ENCODE measurements at regions not wholly inside any gene's neighbourhood (a gene's known extent, or its start where the extent isn't known, plus 50 kb on each side); places are given as distances from the start of the nearest gene placed in this dataset.
"Not testable (repeated sequence)": the region's sequence is repeated elsewhere in the genome, so short reads cannot be mapped to it uniquely, and the experiment has no call there.

DNA sequence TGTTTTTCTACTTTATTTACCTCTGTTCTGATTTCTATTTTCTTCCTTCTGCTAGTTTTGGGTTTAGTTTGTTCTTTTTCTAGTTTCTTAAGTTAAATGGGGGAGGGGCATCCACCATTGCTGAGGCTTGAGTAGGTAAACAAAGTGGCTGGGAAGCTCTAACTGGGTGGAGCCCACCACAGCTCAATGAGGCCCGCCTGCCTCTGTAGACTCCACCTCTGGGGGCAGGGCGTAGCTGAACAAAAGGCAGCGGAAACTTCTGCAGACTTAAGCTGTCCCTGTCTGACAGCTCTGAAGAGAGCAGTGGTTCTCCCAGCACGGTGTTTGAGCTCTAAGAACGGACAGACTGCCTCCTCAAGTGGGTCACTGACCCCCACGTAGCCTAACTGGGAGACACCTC, 316.7 kb downstream of the RPLP1 start:
- DNase-seq: not testable (repeated sequence)

DNA sequence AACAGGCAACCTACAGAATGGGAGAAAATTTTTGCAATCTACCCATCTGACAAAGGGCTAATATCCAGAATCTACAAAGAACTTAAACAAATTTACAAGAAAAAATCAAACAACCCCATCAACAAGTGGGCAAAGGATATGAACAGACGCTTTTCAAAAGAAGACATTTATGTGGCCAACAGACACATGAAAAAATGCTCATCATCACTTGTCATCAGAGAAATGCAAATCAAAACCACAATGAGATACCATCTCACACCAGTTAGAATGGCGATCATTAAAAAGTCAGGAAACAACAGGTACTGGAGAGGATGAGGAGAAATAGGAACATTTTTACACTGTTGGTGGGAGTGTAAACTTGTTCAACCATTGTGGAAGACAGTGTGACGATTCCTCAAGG, 321.6 kb downstream of the RPLP1 start:
- not testable (repeated sequence) for DNase-seq

- not testable (repeated sequence) for DNase-seq
These were observed 322.1 kb downstream of the RPLP1 start for GRCh38 chr15:69774711-69775110.

- no peak for DNase-seq
These were observed 320.4 kb downstream of the TLE3 start for GRCh38 chr15:69777356-69777755.

GRCh38 chr15:69780374-69780773, 317.3 kb downstream of the TLE3 start:
- DNase-seq: no peak

DNA sequence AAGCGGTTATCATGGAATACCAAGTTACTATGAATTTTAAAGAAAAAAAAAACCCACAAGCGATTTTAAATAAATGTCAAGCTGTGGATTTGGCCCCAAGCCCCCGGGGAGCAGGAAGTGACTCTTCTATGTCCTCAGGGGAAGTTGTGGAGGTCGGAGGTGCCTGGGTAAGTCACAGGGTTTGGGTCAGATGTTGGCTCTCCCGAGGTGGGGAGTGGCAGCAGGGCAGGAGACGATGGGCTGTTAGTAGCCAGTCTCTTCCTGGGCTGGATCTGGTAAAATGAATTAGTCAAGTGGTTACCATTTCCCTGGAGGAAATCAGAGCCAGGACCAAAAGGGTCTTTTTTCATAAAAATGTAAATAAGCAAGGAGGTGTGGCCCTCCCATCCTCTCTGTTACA, 316.7 kb downstream of the TLE3 start:
- DNase-seq: no peak

DNA sequence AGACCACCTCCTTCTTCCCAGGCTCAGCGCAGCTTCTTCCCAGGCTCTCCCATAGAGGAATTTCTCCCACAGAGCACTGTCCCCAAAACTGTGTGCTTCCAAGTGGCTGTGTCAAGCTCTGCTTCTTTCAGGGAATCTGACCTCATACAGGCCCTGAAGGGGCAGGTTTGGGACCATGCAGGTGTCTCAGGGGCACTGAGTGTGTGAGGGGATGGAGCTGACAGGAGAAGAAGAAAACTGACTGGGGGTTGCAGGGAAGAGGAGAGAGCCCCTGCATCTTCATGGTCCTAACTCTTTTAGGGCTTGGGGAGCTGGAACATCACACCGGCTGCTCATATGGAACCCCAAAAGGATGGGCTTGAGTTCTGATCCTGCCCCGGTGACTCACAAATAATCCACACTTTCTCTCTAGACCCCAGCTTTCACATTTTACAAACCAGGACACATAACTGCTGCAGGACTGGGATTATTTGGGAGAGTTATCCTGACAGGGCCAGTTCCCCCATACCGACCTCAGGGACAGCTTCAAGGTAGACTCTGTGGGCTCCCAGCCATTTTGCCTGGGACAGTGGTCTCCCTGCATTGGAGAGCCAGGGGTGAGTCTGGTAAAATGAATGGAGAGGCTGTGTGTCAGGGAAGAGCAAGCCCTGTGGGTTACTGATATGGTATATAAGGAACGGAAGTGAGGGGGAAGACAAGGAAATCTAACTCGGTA, 316.1 kb downstream of the TLE3 start:
- no peak for DNase-seq

- no peak for DNase-seq
These were observed 315.5 kb downstream of the TLE3 start for GRCh38 chr15:69782139-69782658.

- no peak for DNase-seq
These were observed 314.9 kb downstream of the TLE3 start for GRCh38 chr15:69782809-69783208.

DNA sequence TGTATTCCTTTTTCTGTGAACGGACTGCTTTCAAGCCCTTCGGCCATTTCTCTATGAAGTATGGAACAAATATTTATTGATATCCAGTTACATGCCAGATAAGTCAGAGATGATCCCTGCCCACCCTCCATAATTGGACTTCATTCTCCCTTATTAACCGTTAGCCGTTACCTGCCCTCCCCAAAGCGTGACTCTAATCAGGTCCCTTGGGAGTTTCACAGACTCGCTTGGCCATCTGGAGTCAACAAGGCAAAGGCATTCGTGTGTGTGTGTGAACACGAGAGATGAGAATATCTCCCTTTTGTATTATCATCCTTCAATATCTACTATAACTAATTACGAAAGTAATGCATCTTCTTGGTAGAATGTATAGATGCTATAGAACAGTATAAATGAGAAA, 314.5 kb downstream of the TLE3 start:
- no peak for DNase-seq

DNA sequence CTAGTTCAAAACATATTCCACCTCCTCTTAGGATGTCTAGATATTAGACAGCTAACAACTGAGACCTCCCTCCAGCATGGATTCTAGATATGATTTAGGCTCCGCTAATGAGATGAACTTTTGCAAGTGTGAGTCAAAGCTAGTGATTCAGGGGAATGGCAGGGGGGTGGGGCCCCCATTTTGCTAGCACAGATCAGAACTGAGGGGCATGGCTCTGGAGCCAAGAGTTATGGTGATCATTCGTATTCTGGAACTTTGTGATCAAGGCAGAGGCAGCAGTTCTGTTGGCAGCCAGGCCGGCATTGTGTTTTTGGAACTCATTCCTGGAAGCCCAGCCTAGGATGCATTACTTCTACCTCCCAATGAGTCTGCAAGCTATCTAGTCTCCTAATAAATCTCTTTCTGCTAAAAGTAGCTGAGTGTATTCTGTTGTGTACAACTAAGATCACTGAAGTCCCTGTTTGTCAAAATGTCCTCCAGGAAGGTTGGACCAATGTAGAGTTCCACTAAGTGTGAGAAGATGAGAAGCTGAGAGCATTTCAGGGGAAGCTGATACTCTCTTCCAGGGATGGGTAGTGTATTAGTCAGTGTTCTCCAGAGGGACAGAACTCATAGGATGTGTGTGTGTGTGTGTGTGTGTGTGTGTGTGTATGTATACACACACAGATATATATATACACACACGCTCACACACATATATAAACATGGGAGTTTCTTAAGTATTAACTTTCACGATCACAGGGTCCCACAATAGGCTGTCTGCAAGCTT, 312.7 kb downstream of the TLE3 start:
- DNase-seq: no peak

GRCh38 chr15:69786136-69786701, 311.5 kb downstream of the TLE3 start:
- no peak for DNase-seq

- DNase-seq: no peak
These were observed 309.9 kb downstream of the TLE3 start for GRCh38 chr15:69787791-69788190.

DNA sequence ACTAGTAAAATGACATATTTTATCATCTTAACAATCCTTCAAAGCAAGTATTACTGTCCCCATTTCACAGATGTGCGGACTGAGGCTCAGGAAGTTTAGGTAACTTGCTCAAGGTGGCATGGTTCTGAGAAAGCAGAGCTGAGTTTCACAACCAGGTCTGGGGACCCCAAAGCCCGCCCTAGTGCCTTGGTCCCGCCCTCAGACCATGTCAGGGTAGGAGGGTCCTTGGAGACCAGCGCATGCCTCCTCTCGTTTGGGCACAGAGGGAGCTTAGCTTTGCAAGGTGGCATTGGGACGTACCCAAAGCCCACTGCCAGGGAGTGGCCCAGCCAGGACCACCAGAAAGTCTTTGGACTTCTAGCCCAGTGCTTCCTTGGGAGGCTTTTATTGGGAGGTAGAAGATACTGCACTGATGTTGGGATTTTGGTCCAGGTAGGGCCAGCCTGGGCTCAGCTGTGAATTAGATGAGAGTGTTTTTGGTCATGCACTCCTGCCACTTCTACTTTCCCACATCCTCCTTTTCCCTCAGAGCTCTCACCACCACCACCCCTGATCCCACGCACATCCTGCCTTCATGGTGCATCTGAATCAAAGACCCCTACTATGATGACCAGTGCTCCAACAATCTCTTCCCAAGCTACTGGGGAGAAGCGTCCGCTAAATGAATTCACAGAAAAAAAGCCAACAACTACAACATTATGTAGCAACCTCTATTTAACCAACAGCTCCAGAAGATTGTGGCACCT, 307.9 kb downstream of the TLE3 start:
- no peak for DNase-seq

DNA sequence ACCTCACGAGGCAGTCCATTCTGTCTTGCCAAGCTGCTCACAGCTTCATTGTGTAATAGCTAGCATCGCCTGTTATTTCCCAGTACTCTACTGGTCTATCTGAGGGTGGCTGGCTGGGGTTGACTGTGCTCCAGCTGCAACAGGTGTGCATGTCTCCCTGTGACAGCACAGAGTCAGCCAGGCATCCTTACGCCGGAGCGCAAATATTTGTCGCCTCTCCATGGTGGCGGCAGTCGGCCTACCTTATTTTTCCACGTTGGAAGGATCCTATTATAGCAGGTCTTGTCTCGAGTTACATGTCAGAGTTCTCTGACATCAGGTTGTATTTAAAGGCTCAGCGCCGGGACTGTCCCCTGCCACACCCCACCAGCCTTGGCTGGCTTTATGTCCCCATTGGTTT, 307.1 kb downstream of the TLE3 start:
- DNase-seq: no peak

DNA sequence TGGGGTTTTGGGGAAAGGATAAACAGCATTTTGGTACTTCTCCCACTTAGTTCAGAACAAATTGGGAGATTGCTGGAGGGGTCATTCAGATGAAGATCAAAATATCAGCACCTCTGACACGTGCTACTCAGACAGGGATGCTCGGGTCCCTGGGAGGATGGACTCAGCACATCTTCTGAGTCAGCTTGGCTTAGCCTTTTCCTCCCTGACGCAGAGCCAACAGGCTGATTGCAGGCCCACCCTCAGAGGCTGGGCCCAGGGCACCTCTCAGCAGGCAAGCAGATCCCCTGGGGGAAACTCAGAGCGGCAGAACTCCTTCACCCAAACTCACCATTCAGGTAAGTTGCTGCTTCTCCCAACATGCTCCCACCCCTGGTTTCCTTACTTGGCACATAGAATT, 304.9 kb downstream of the TLE3 start:
- DNase-seq: no peak

DNA sequence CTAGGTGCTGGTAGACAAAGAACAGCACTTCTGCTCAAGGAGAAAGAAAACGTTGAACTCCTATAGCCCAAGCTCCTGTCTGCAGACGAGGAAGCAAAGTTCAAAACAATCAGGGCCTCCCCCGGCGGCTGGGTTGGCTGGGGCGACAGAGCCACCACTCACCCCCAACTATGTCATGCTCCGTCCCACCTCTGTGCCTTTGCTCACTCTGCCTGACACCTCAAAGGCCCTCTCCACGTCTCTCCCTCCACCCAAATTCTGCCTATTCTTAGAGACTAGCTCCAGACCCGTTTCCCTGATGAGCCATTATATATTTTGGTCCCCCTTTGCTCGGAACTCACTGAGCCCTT, 304.3 kb downstream of the TLE3 start:
- no peak for DNase-seq

- DNase-seq: no peak
These were observed 303.8 kb downstream of the TLE3 start for GRCh38 chr15:69793781-69794451.

DNA sequence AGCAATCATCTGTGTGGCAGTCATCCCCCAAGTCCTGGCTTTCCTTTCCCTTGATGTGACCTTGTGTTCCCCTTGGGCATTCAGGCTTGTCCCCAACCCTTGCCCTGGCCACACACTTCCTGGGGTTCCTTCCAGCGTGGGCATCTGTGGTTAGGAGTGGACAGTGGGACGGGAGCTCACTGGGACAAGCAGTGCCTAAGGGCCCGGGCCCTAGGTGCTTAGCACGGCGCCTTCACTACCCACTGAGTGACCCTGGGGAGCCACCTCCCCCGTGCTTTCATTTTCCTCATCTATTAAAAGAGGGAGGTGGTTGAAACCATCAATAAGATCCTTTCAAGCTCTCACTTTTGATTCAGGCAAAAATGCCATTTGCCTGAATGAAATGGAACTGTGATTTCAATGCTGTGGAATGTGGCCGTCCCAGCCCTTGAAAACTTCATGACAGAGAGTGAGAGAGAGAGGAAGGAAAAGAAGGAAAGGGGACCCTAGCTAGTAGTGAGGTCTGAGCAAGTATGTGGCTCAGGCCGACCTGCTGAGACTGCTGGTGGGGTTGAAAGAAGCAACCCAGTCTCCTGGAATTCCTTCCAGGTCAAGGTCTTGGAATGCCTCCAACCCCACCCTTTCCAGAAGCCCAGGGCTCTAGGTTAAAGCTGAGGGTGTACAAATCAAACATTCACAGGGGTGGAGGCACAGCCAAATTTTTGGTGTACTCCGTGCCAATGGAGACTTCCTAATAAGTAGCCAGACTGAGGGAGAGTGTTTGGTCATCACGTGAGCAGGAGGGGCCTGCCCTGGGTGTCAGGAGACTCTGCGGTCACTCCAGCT, 302.9 kb downstream of the TLE3 start:
- DNase-seq: no peak

DNA sequence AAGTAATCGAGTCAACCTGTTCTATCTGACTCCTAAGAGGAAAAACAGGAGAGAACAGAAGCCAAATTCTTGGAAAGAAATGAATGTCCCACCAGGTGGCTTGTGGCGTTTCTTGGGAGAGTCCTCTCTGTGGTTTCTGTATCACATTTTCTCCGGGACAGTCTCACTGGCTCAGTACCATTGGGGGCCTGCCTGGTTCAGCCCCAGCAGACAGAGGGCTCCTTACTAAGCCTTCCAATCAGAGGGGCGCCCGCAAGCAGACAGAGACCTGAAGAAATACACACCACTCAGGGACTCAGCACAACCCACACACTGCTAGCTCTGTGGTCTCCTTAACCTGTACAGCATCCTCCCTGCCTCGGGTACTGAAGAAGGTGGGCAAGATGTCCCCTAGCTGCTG, 302.1 kb downstream of the TLE3 start:
- no peak for DNase-seq

DNA sequence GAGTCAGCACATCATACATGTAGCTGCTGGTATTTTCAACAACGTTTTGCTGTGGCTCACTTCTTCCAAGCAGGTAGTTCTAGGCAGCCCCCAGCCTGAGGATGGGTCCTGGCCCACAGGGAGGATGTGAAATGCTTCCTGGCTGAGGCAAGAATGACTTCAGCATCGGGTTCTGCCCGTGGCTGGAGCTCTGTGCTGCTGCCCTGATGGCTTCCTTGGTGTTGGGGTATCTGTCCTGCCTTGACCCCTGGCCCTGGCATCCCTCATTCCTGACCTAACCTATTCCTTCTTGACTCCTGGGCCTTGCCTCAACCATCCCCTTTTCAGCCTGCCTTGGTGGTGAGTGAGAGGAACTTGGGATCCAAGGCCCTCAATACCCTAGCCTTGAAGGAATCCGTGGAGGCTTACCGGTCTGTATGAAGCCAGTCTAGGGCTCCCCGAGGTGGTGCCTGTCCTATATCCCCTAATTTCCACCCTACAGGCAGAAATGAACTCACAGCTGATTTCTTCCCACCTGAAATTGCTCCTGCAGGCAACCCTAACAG, 300.6 kb downstream of the TLE3 start:
- DNase-seq: no peak

GRCh38 chr15:69797615-69798014, 300.1 kb downstream of the TLE3 start:
- no peak for DNase-seq

Data from SHP77 treated with DMSO at 0.1 percent for 48 hours (cell line).